ENCODE measurements at regions not wholly inside any gene's neighbourhood (a gene's known extent, or its start where the extent isn't known, plus 50 kb on each side); places are given as distances from the start of the nearest gene placed in this dataset.

DNA sequence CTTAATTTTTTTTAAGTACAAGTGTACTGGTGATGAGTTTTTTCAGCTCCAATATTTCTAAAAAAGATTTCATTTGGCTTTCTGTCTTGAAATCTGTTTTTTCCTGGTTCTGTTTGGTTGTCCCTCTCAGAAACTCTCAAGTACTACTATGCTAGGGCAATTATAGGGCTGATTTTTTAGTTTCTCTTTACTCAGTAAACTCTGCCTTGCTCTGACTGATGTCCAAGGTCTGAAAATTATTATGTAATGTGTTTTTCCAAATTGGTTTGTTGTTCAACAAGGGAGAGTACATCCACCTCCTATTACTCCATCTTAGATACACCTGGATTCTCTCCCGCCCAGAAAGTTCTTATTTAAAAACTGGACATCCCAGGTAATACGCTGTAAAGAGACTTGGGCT lies 877.7 kb downstream of the CBLN2 start:
- TF ChIP-seq, protein P1, sequence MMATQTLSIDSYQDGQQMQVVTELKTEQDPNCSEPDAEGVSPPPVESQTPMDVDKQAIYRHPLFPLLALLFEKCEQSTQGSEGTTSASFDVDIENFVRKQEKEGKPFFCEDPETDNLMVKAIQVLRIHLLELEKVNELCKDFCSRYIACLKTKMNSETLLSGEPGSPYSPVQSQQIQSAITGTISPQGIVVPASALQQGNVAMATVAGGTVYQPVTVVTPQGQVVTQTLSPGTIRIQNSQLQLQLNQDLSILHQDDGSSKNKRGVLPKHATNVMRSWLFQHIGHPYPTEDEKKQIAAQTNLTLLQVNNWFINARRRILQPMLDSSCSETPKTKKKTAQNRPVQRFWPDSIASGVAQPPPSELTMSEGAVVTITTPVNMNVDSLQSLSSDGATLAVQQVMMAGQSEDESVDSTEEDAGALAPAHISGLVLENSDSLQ (IDR thresholded peaks at IDR 0.05), result no peak
- TF ChIP-seq NFRKB (IDR thresholded peaks at IDR 0.05), result no peak
- TF ChIP-seq FOXA1 (IDR thresholded peaks at IDR 0.05), result no peak
- no peak for TF ChIP-seq SUZ12 (IDR thresholded peaks at IDR 0.05)
